Activated T-cell treated with anti-CD3 and anti-CD28 coated beads for 4 hours (primary cell): ENCODE measurements at regions not wholly inside any gene's neighbourhood (a gene's known extent, or its start where the extent isn't known, plus 50 kb on each side); places are given as distances from the start of the nearest gene placed in this dataset.
"Not testable (repeated sequence)": the region's sequence is repeated elsewhere in the genome, so short reads cannot be mapped to it uniquely, and the experiment has no call there.

Experiments
- DNase-seq: peaks from one replicate; pipeline ENCODE4 v3.0.0-alpha.2; 2020

DNA sequence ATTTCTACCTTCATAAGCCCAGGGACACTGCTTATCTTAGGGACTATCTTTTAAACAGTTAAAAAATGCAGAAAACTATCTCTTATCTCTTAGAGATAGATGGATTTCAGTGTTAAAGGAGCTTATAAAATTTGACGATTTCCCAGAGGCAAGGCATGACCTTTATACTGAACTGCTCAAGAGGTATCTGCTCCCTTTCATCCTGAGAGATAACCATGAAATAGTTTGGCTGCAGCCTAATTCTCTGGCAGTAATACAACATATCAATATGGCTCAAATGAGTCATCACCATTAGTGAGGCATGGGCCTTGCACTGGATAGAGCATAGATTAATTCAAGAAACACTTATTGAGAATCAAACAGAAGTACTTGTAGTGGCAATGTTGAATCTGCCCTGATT lies 348.2 kb upstream of the GRIA3 start:
- no peak for DNase-seq

- no peak for DNase-seq
Observed at GRCh38 chrX:122850326-122850725, 333.8 kb upstream of the GRIA3 start.

DNA sequence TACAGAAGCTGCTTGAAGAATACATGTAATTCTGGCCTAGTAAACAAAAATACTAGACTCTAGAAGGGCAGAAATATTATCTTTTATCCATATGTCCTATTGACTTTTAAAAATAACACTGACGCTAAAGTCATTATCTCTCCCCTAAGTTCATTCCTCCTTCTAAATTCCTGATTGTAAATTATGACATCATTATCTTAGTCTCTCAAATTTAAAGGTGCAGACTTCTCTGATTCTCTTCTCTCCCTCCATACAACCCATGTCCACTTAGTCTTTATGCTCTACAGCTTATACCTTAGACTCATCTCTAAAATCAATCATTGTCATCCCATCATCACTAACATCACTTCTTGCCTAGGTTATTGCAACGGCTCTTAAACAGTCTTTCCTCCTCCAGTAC lies 327.9 kb upstream of the GRIA3 start:
- no peak for DNase-seq

- DNase-seq = no peak
Observed at GRCh38 chrX:122857734-122858133, 326.3 kb upstream of the GRIA3 start.

DNA sequence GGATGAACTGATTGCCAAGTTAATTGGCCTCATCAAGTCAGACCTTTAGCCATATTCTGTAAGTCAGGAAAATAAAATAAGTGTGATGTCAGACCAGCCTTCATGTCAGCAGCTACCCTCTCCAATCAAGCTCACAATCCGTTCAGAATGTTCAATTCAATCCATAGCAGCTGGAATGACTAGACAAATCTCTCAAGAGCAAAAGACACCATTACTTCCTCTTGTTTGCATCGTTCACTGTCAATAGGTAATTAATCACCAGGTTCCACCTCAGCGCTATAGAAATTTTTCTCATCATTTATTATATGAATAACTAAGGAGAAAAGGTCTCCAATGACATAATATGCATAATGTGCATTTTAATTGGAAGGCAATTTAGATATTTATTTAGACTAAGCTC lies 321.0 kb upstream of the GRIA3 start:
- no peak for DNase-seq

DNA sequence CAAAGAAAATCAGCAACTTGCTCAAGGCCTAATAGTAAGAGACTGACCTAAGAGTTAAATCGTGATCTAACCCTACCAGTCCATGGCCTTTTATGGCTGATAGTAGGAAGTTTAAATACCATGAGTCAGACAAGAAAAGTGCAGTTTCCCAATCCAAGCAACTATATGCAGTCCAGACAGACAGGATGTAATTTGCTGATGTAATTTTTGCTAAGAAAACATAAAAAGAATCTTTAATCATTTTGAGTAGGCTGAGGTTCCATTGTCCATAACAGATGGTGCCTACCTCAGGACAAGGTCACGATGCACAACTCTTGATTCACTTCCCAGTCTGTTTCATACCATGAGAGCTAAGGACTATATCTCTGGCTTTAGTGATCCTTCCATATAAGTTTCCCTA lies 317.5 kb upstream of the GRIA3 start:
- DNase-seq = no peak

DNA sequence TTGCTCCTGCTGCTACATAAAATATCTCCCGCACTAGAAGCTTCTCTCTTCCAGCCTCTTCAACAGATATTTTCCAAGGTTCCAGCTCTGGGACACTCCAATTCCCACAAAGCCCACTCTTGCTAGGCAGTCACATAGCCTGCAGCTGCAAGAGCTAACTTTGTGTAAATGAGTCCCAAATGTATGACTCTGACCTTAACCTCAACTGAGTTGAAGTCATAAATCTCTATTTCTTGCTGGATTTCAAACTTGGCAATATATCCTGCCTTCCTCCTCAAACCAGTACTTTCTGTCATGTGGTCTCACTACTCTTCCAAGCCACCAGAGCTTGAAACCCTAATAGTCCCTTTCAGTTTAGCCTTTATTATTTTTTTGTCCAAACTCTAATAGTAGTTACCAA lies 315.4 kb upstream of the GRIA3 start:
- no peak for DNase-seq

- DNase-seq = no peak
Observed at GRCh38 chrX:122869171-122869570, 314.9 kb upstream of the GRIA3 start.

DNA sequence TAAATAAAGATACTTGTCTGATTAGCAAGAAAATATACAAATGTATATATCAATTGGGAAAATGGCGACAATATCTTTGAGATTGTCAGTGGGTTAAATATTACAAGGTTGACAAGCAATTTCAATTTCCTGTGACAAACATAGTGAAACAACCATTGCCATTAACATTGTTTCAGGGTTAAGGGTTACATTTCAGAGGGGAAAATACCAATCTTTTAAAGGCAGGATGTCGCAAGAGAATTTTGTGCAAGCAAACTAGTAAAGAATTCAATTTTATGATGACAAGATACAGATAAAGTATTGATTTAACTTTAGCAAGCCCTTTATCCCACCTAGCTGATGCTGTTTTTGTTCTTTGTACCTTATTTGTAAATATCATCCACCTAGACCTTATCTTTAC lies 305.8 kb upstream of the GRIA3 start:
- DNase-seq = no peak

DNA sequence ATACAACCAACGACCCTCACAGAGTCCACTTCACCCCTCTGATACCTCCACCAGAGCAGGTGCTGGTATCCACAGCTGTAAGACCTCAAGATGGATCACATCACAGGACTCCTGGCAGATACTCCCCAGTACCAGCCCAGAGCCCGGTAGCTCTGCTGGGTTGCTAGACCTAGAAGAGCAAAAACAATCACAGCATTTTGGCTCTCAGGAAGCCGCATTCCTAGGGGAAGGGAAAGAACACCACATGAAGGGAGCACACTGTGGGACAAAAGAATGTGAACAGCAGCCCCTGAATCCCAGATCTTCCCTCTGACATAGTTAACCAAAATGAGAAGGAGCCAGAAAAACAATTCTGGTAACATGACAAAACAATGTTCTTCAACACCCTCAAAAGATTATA lies 303.1 kb upstream of the GRIA3 start:
- no peak for DNase-seq

GRCh38 chrX:122890729-122891128 lies 293.3 kb upstream of the GRIA3 start:
- no peak for DNase-seq

DNA sequence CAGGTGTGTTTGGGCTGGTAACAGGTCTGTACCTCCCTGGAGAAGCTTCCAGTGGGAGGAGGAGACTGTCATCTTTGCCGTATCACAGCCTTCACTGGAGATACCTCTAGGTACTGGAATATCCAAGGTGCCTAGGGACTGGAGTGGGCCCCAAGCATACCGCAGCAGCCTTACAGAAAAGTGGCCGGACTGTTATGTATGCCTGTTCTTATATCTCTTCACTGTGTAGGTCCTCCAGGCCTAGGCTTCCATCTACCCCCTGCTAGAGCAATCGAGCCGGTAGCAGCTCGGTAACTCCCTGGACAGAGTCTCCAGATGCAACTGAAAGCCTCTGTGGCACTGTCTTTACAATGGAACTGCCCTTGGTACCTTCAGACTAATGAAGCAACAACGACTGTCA lies 277.4 kb upstream of the GRIA3 start:
- DNase-seq = no peak

GRCh38 chrX:122907375-122907774 lies 276.7 kb upstream of the GRIA3 start:
- DNase-seq = no peak

- DNase-seq = no peak
Observed at GRCh38 chrX:122910697-122911096, 273.4 kb upstream of the GRIA3 start.

DNA sequence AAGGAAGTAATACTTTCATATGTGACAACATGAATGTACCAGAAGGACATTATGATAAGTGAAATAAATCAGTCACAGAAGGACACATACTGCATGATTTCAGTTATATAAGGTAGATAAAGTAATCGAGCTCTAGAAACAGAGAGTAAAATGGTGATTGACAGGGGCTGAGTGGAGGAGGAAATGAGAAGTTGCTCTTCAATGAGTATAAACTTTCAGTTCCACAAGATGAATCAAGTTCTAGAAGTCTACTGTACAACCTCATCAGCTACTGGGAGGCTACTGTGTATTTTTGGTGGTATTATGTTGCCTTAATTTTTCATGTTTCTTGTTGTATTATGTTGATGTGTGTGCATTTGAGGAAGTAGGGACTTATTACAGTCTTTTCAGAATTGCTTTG lies 270.9 kb upstream of the GRIA3 start:
- DNase-seq = no peak

- DNase-seq = no peak
Observed at GRCh38 chrX:122913764-122914163, 270.3 kb upstream of the GRIA3 start.

GRCh38 chrX:122914256-122914655 lies 269.8 kb upstream of the GRIA3 start:
- DNase-seq = no peak

GRCh38 chrX:122934131-122934530 lies 249.9 kb upstream of the GRIA3 start:
- no peak for DNase-seq

DNA sequence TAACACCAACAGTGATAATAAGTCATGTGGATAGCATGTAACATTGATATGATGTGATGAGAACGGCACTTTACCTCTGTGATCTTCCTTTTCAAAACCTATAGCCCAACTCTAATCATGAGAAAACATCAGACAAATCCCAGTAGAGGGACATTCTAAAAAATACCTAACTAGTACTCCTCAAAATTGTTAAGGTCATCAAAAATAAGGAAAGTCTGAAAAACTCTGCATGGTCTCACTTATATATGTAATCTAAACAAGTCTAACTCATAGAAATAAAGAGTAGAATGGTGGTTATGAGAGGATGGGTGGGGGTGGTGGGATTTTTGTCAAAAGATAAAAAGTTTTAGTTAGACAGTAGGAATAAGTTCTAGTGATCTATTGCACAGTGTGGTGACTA lies 243.9 kb upstream of the GRIA3 start:
- DNase-seq = no peak

DNA sequence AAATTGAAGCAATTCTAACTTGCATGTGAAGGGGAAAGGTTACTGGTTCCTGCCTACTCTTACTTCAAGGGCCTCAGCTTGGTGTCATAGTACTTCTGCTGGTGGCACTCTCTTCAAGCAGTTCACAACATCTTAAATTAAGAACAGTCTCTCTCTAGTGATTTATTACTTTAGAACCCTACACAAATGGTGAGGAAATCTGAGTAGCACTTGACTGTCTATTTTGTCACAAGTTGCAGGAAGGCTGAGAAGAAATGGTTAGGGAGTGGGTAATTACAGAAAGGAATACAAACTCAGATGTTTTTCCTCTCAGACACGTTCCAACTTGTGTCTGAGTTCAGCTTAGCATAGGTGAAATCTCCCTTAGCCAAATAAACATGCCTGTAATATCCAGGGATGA lies 242.3 kb upstream of the GRIA3 start:
- no peak for DNase-seq

GRCh38 chrX:122943918-122944317 lies 240.2 kb upstream of the GRIA3 start:
- no peak for DNase-seq

- no peak for DNase-seq
Observed at GRCh38 chrX:122945328-122945727, 238.8 kb upstream of the GRIA3 start.

DNA sequence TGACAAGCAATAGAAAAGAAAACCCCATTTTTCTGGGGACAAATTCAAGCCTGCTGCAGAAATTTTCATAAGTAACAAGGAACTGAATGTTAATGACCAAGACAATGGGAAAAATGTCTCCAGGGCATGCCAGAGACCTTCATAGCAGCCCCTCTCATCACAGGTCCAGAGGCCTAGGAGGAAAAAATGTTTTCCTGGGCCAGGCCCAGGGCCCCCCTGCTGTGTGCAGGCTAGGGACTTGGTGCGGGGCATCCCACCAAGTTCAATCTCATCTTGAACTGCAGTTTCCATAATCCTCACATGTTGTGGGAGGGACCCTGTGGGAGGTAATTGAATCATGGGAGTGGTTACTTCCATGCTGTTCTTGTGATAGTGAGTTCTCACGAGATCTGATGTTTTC lies 211.5 kb upstream of the GRIA3 start:
- no peak for DNase-seq

GRCh38 chrX:122982521-122982920 lies 201.6 kb upstream of the GRIA3 start:
- no peak for DNase-seq

GRCh38 chrX:123002844-123003243 lies 181.2 kb upstream of the GRIA3 start:
- DNase-seq = not testable (repeated sequence)

DNA sequence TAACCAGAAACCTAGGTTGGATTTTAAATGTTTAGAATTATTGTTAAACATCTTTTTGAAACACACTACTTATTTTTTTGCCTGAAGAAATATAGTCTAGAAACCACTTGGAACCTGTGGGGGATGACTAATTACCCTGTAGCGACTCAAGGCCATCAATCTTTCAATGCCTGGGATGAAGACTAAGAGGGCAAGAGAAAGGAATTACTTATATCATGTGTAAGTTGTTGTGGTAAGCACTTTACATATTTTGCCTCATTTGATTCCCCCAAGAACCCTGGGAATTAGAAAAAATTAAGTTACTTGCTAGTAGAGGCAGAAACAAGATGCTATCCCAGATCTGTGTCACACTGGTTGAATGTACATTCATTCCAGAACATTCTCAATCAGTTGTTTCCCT lies 170.9 kb upstream of the GRIA3 start:
- DNase-seq = no peak
